GM06990 (cell line): ENCODE measurements at regions not wholly inside any gene's neighbourhood (a gene's known extent, or its start where the extent isn't known, plus 50 kb on each side); places are given as distances from the start of the nearest gene placed in this dataset.

Source experiments
- DNase-seq: peaks from one replicate; pipeline ENCODE4 v3.0.0-alpha.2; 2011; ENCODE audit not compliant: insufficient read length; ENCODE audit errors: extremely low read depth
- H3K27me3 ChIP-seq: replicated peaks from 2 replicates; pipeline ENCODE4 v1.6.0; 2011; ENCODE audit warnings: low read length; ENCODE audit not compliant: control insufficient read depth, insufficient read depth
- H3K36me3 ChIP-seq: 2 replicates; pipeline ENCODE4 v1.5.1; 2011; ENCODE audit warnings: low read length; ENCODE audit not compliant: control insufficient read depth, insufficient read depth
- H3K4me3 ChIP-seq: replicated peaks from 2 replicates; pipeline ENCODE4 v1.5.1; 2011; ENCODE audit warnings: low read depth, mild to moderate bottlenecking, control low read depth, low read length
- CTCF ChIP-seq: IDR thresholded peaks from 2 replicates; pipeline ENCODE4 v1.5.1; 2011; ENCODE audit warnings: low read length, control low read depth, mild to moderate bottlenecking, inconsistent platforms; ENCODE audit not compliant: insufficient read depth, poor library complexity, severe bottlenecking

- Histone ChIP-seq H3K4me3 (no peak overlapping the region), H3K27me3 (no peaks in the 10 kb centered on the region), H3K36me3 (no peaks in the 10 kb centered on the region)
- DNase-seq = no peak
- TF ChIP-seq CTCF = no peak
Observed at GRCh38 chr5:67880876-67881275, 334.7 kb upstream of the PIK3R1 start.

DNA sequence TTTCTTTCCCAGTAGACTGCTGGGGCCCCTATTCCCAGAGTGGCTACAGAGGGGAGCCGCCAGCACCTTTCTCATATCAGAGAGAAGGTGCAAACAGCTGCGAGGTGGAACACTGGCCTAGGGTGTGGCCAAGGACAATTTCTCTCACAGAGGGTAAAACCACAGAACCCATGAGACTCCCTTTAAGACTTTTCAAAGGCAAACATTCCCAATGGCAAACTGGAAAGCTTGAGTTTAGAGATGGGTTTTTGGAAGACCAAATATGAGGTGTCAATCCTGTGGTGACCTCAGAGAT is 335.1 kb upstream of the PIK3R1 start:
- DNase-seq = no peak
- H3K36me3 ChIP-seq = no peaks in the 10 kb centered on the region
- H3K4me3 ChIP-seq = no peak overlapping the region
- TF ChIP-seq CTCF = no peak
- no peaks in the 10 kb centered on the region for H3K27me3 ChIP-seq

GRCh38 chr5:67879620-67880510 is 335.7 kb upstream of the PIK3R1 start:
- no peak for TF ChIP-seq CTCF
- no peaks in the 10 kb centered on the region for H3K27me3 ChIP-seq
- no peak for DNase-seq
- no peaks in the 10 kb centered on the region for H3K36me3 ChIP-seq
- H3K4me3 ChIP-seq = no peak overlapping the region

DNA sequence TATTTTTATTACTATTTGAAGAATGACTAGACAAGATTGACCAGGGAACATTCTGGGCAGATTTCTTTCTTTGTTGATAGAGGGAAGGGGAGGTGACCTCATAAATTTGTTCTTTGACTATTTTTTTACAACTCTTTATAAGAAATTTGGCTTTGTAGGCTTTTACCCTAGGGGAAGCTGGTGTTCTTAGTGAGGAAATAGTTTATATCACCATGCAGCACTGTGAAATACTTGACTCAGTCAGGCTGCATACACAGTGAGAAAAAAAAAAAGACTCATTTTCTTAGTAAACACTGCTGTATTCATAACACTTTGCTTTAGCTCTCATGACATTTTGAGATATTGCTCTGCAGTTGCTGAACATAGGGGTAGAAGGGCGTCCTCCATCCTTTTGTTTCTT is 336.6 kb upstream of the PIK3R1 start:
- TF ChIP-seq CTCF = no peak
- no peaks in the 10 kb centered on the region for H3K27me3 ChIP-seq
- no peak for DNase-seq
- H3K36me3 ChIP-seq = no peaks in the 10 kb centered on the region
- no peak overlapping the region for H3K4me3 ChIP-seq

GRCh38 chr5:67876371-67876770 is 339.2 kb upstream of the PIK3R1 start:
- no peak for TF ChIP-seq CTCF
- DNase-seq = no peak
- no peaks in the 10 kb centered on the region for H3K36me3 ChIP-seq
- H3K27me3 ChIP-seq = no peaks in the 10 kb centered on the region
- H3K4me3 ChIP-seq = no peak overlapping the region

- H3K36me3 ChIP-seq = no peaks in the 10 kb centered on the region
- TF ChIP-seq CTCF = no peak
- DNase-seq = no peak
- H3K4me3 ChIP-seq = no peak overlapping the region
- no peaks in the 10 kb centered on the region for H3K27me3 ChIP-seq
Observed at GRCh38 chr5:67875601-67876000, 340.0 kb upstream of the PIK3R1 start.
